ENCODE measurements at regions not wholly inside any gene's neighbourhood (a gene's known extent, or its start where the extent isn't known, plus 50 kb on each side); places are given as distances from the start of the nearest gene placed in this dataset.

- no peak for TF ChIP-seq EP300 (IDR thresholded peaks at IDR 0.05; ENCODE audit: borderline replicate concordance in 1 of 2, control insufficient read depth in 1 of 2, low read depth in 2 of 2, low read length in 2 of 2)
- no peak for TF ChIP-seq USF1 (IDR thresholded peaks at IDR 0.05; ENCODE audit: borderline replicate concordance, extremely low read length, insufficient read depth, low read depth, low read length)
- TF ChIP-seq E2F4 (IDR thresholded peaks at IDR 0.05; ENCODE audit: low read depth, low read length) = no peak
- no peak for TF ChIP-seq POLR2A (IDR thresholded peaks at IDR 0.05; ENCODE audit: low read depth, low read length)
- no peak for TF ChIP-seq RAD51 (IDR thresholded peaks at IDR 0.05)
- TF ChIP-seq NR2C2 (IDR thresholded peaks at IDR 0.05; ENCODE audit: borderline replicate concordance, control insufficient read depth, insufficient read length, low read depth) = no peak
- TF ChIP-seq YBX1 (IDR thresholded peaks at IDR 0.05) = no peak
- no peak for TF ChIP-seq RELA (IDR thresholded peaks at IDR 0.05; ENCODE audit: borderline replicate concordance, partially characterized antibody)
- TF ChIP-seq NRF1 (conservative IDR thresholded peaks at IDR 0.05; ENCODE audit: low read depth, low read length) = no peak
- TF ChIP-seq CEBPB (IDR thresholded peaks at IDR 0.05; ENCODE audit: borderline replicate concordance in 1 of 2, low read depth in 2 of 2, low read length in 2 of 2) = no peak
- no peak for TF ChIP-seq EZH2 (IDR thresholded peaks at IDR 0.05; ENCODE audit: borderline replicate concordance, control insufficient read depth, low read depth, low read length)
Observed at GRCh38 chr1:56215086-56215485, 364.3 kb downstream of the PLPP3 start (continued).

- no peaks in the 10 kb centered on the region for H3K27me3 ChIP-seq (replicated peaks in 1 of 2; ENCODE audit: control insufficient read depth in 2 of 2, insufficient read depth in 2 of 2, low read length in 1 of 2)
- H3K9ac ChIP-seq (ENCODE audit: control insufficient read depth, insufficient read depth, low read length) = no peak overlapping the region
- DNase-seq (ENCODE audit: low read depth, low spot score) = no peak
- H3K9me3 ChIP-seq (replicated peaks; ENCODE audit: control insufficient read depth, insufficient read depth, low read length) = no peaks in the 10 kb centered on the region
- SMC1A ChIA-PET (ENCODE audit: uncharacterized antibody, unreplicated experiment) = interaction anchor here (0.7 to 1.0 kb wide), 2 partner anchors 10 to 480 kb away, joined by 3 read pairs; no protein-coding TSS in a partner anchor
- no peak overlapping the region for H3K4me2 ChIP-seq (ENCODE audit: control insufficient read depth, insufficient read depth)
- H2AFZ ChIP-seq (ENCODE audit: control insufficient read depth, low read depth, low read length) = no peak overlapping the region
- H3K4me3 ChIP-seq = no peak overlapping the region
- H4K20me1 ChIP-seq (ENCODE audit: control insufficient read depth, insufficient read depth) = no peaks in the 10 kb centered on the region
- no peaks in the 10 kb centered on the region for H3K36me3 ChIP-seq (ENCODE audit: control insufficient read depth in 2 of 2, insufficient read depth in 2 of 2, low read length in 1 of 2)
- CTCF ChIA-PET = interaction anchor here (1.0 kb wide), 1 partner anchor 371 kb away, joined by 3 read pairs; no protein-coding TSS in a partner anchor
- no peaks in the 10 kb centered on the region for H3K79me2 ChIP-seq (ENCODE audit: control insufficient read depth, insufficient read depth, low read length)
- H3K27ac ChIP-seq (ENCODE audit: control insufficient read depth, insufficient read depth) = no peak overlapping the region
- BruUV-seq (replicated peaks) = no TSS peak
- intact Hi-C loops (cut with micrococcal nuclease; ENCODE audit: unreplicated experiment) (no loop called here), in situ Hi-C loops (cut with MboI) (no loop called here)
- RAD21 ChIA-PET (ENCODE audit: unreplicated experiment) = no interaction called here
- no peak for FAIRE-seq
- no peaks in the 10 kb centered on the region for H3K4me1 ChIP-seq (ENCODE audit: control insufficient read depth, insufficient read depth, low read length)
- POLR2A ChIA-PET = no interaction called here
- ATAC-seq = no peak
- TF ChIP-seq NFXL1 (IDR thresholded peaks at IDR 0.05; ENCODE audit: borderline replicate concordance) (no peak), PBX3 (IDR thresholded peaks at IDR 0.05; ENCODE audit: insufficient replicate concordance, low read depth, low read length) (no peak), RAD21 (IDR thresholded peaks at IDR 0.05; ENCODE audit: insufficient read depth, low read depth, low read length) (no peak), RFX5 (IDR thresholded peaks at IDR 0.05; ENCODE audit: low read depth, low read length) (no peak), TAF1 (IDR thresholded peaks at IDR 0.05; ENCODE audit: borderline replicate concordance, low read depth, low read length) (no peak), NKRF (conservative IDR thresholded peaks at IDR 0.05) (no peak), ZNF217 (IDR thresholded peaks at IDR 0.05) (no peak), NFYA (IDR thresholded peaks at IDR 0.05; ENCODE audit: borderline replicate concordance, low read depth, low read length) (no peak), MTA3 (IDR thresholded peaks at IDR 0.05; ENCODE audit: borderline replicate concordance, low read length) (no peak)
Observed at GRCh38 chr1:56213068-56213467, 366.3 kb downstream of the PLPP3 start.
